ENCODE measurements at regions not wholly inside any gene's neighbourhood (a gene's known extent, or its start where the extent isn't known, plus 50 kb on each side); places are given as distances from the start of the nearest gene placed in this dataset.

GRCh38 chr2:225932811-225933413, 533.4 kb downstream of the NYAP2 start:
- Mint-ChIP-seq H3K9me3 (no peaks in the 10 kb centered on the region), H3K4me3 (no peak overlapping the region), H3K36me3 (ENCODE audit: insufficient read depth in 1 of 3, low read depth in 3 of 3) (no peaks in the 10 kb centered on the region; a peak in 1 of 7 replicates), H3K27me3 (ENCODE audit: low read depth) (no peaks in the 10 kb centered on the region), H3K4me1 (no peaks in the 10 kb centered on the region), H3K27ac (no peak overlapping the region)
- no peak overlapping the region for H4K8ac ChIP-seq (replicated peaks; ENCODE audit: insufficient read length, low read depth, low read length)
- H3K79me2 ChIP-seq (ENCODE audit: insufficient read depth, low read length), result no peaks in the 10 kb centered on the region
- H3K79me1 ChIP-seq (ENCODE audit: insufficient read depth, low read depth, low read length, poor library complexity, severe bottlenecking), result no peaks in the 10 kb centered on the region
- H2BK120ac ChIP-seq (ENCODE audit: low read depth, low read length, poor library complexity, severe bottlenecking), result no peak overlapping the region
- no peak overlapping the region for H3K27ac ChIP-seq (ENCODE audit: insufficient read length, low read depth, low read length)
- no peak overlapping the region for H2BK20ac ChIP-seq (ENCODE audit: low read depth, low read length, poor library complexity, severe bottlenecking)
- H3K4me2 ChIP-seq (ENCODE audit: insufficient read depth, insufficient read length, low read length), result no peak overlapping the region
- H2BK5ac ChIP-seq (ENCODE audit: insufficient read length, low read length), result no peak overlapping the region
- H3K56ac ChIP-seq (ENCODE audit: insufficient read length, low read depth, low read length), result no peak overlapping the region
- H3K23ac ChIP-seq (ENCODE audit: insufficient read length, low read depth, low read length), result no peak overlapping the region
- H4K5ac ChIP-seq (ENCODE audit: insufficient read length, low read depth, low read length), result no peak overlapping the region
- no peak overlapping the region for H3K18ac ChIP-seq (ENCODE audit: insufficient read length, low read depth, low read length)
- H4K20me1 ChIP-seq (ENCODE audit: control insufficient read depth, insufficient read depth, insufficient read length), result no peaks in the 10 kb centered on the region
- H2AK5ac ChIP-seq (ENCODE audit: insufficient read length, low read length), result no peak overlapping the region
- no peaks in the 10 kb centered on the region for H3K4me1 ChIP-seq (ENCODE audit: insufficient read depth, low read length)
- no peak for DNase-seq
- no peak overlapping the region for H2AFZ ChIP-seq (ENCODE audit: low read length)
- no peak overlapping the region for H3K14ac ChIP-seq (ENCODE audit: insufficient read depth, low read length)
- no peaks in the 10 kb centered on the region for H3K27me3 ChIP-seq (ENCODE audit: insufficient read depth, low read length)
- no peaks in the 10 kb centered on the region for H3K23me2 ChIP-seq (ENCODE audit: insufficient read length, low read depth, low read length, poor library complexity, severe bottlenecking)
- no peak overlapping the region for H4K91ac ChIP-seq (ENCODE audit: insufficient read length, low read depth, low read length)
- H3K9ac ChIP-seq (ENCODE audit: extremely low read depth, insufficient read length, low read length), result no peak overlapping the region
- no peaks in the 10 kb centered on the region for H3K9me3 ChIP-seq (ENCODE audit: control insufficient read depth, low read depth, low read length)
- no peak for TF ChIP-seq CTCF (conservative IDR thresholded peaks at IDR 0.05)
- H3K4ac ChIP-seq (ENCODE audit: low read depth, low read length), result no peak overlapping the region
- no peak overlapping the region for H2BK15ac ChIP-seq (ENCODE audit: low read depth, low read length)
- H2BK12ac ChIP-seq (ENCODE audit: insufficient read length, low read depth, low read length), result no peak overlapping the region
- no peak overlapping the region for H3T11ph ChIP-seq (ENCODE audit: low read length)
- WGBS (ENCODE audit: extremely low coverage, insufficient read length, low lambda C conversion rate), result no CpG with 5 or more reads among the region's 1 CpG

Measured in H9 (cell line).